GM23338 (cell line): ENCODE measurements at regions not wholly inside any gene's neighbourhood (a gene's known extent, or its start where the extent isn't known, plus 50 kb on each side); places are given as distances from the start of the nearest gene placed in this dataset.

Source experiments
- ATAC-seq: fragments of 200-7000 bp; cut with Tn5 transposase; 3 replicates; pipeline ENCODE4 v1.9.1; 2020
- DNase-seq: peaks from one replicate; pipeline ENCODE4 v3.0.0-alpha.2; 2015; ENCODE audit warnings: low spot score
- H2AFZ ChIP-seq: fragments of 200-600 bp; sonication (generic); 2 replicates; pipeline ENCODE4 v1.8.0; 2016; ENCODE audit warnings: antibody characterized with exemption, mild to moderate bottlenecking, moderate library complexity
- H3F3A ChIP-seq: fragments of 200-600 bp; sonication (generic); replicated peaks from 2 replicates; pipeline ENCODE4 v1.8.0; 2017; ENCODE audit warnings: antibody characterized with exemption, mixed run types, low read depth
- H3K27ac ChIP-seq: fragments of 200-600 bp; sonication (generic); 2 replicates; pipeline ENCODE4 v1.6.1; 2016; ENCODE audit warnings: low read depth
- H3K27me3 ChIP-seq: fragments of 200-600 bp; sonication (generic); 2 replicates; pipeline ENCODE4 v1.8.0; 2016; ENCODE audit warnings: mild to moderate bottlenecking, mixed run types, moderate library complexity; ENCODE audit not compliant: insufficient read depth
- H3K36me3 ChIP-seq: fragments of 200-600 bp; sonication (generic); 2 replicates; pipeline ENCODE4 v1.8.0; 2016; ENCODE audit warnings: mild to moderate bottlenecking; ENCODE audit not compliant: insufficient read depth
- H3K4me1 ChIP-seq: fragments of 200-600 bp; sonication (generic); 2 replicates; pipeline ENCODE4 v1.8.0; 2016; ENCODE audit warnings: mild to moderate bottlenecking, moderate library complexity; ENCODE audit not compliant: insufficient read depth
- H3K4me2 ChIP-seq: fragments of 200-600 bp; sonication (generic); 2 replicates; pipeline ENCODE4 v1.7.1; 2017; ENCODE audit warnings: mixed run types
- H3K4me3 ChIP-seq: fragments of 200-600 bp; sonication (generic); 2 replicates; pipeline ENCODE4 v1.6.1; 2016; ENCODE audit warnings: mixed run types
- H3K79me2 ChIP-seq: fragments of 200-600 bp; sonication (generic); replicated peaks from 2 replicates; pipeline ENCODE4 v1.8.0; 2017; ENCODE audit warnings: mild to moderate bottlenecking; ENCODE audit not compliant: insufficient read depth
- H3K9me2 ChIP-seq: fragments of 200-600 bp; sonication (generic); 2 replicates; pipeline ENCODE4 v1.8.0; 2017; ENCODE audit not compliant: insufficient read depth
- H4K20me1 ChIP-seq: fragments of 200-600 bp; sonication (generic); replicated peaks from 2 replicates; pipeline ENCODE4 v1.8.0; 2017; ENCODE audit warnings: mild to moderate bottlenecking; ENCODE audit not compliant: insufficient read depth
- H3K27ac Mint-ChIP-seq: 2 replicates; pipeline ENCODE4 v1.8.0; 2020; ENCODE audit warnings: inconsistent platforms, mild to moderate bottlenecking, moderate library complexity, mixed read lengths
- H3K27me3 Mint-ChIP-seq: 3 replicates; pipeline ENCODE4 v1.8.0; 2022; ENCODE audit warnings: low read depth, mild to moderate bottlenecking, moderate library complexity, mixed read lengths, inconsistent platforms; ENCODE audit not compliant: insufficient read depth, poor library complexity
- H3K36me3 Mint-ChIP-seq: 3 replicates; pipeline ENCODE4 v1.8.0; 2021; ENCODE audit warnings: low read depth, mild to moderate bottlenecking, inconsistent platforms, moderate library complexity, mixed read lengths
- H3K4me1 Mint-ChIP-seq: 3 replicates; pipeline ENCODE4 v1.8.0; 2020; ENCODE audit warnings: mild to moderate bottlenecking, inconsistent platforms, mixed read lengths
- H3K4me3 Mint-ChIP-seq: 3 replicates; pipeline ENCODE4 v1.8.0; 2021; ENCODE audit warnings: moderate library complexity, mild to moderate bottlenecking, inconsistent platforms, mixed read lengths
- H3K9me3 Mint-ChIP-seq: 3 replicates; pipeline ENCODE4 v1.8.0; 2020; ENCODE audit warnings: moderate library complexity, mild to moderate bottlenecking, inconsistent platforms, mixed read lengths
- CREB1 ChIP-seq: fragments of 250-450 bp; sonication (Bioruptor Pico); IDR thresholded peaks from 2 replicates; pipeline ENCODE4 v1.5.0; 2020; ENCODE audit warnings: low read depth, mild to moderate bottlenecking, moderate library complexity
- CTCF ChIP-seq, 2 experiments: fragments of 200-600 bp in 1 of 2; sonication (generic) in 1 of 2; conservative IDR thresholded peaks; 2 replicates each; pipeline versions ENCODE4 v1.5.1 to v1.6.1; 2016 to 2017; ENCODE audit warnings: antibody characterized with exemption in 2 of 2, low read depth in 2 of 2, mild to moderate bottlenecking in 2 of 2, moderate library complexity in 1 of 2
- EZH2 ChIP-seq: fragments of 200-600 bp; sonication (generic); IDR thresholded peaks from one replicate; pipeline ENCODE4 v1.8.0; 2017; ENCODE audit warnings: antibody characterized with exemption, mild to moderate bottlenecking, low read depth; ENCODE audit not compliant: unreplicated experiment
- EZH2phosphoT487 ChIP-seq: fragments of 200-600 bp; sonication (generic); IDR thresholded peaks from one replicate; pipeline ENCODE4 v1.8.1; 2018; ENCODE audit warnings: antibody characterized with exemption; ENCODE audit not compliant: unreplicated experiment
- JUNB ChIP-seq: IDR thresholded peaks from one replicate; pipeline ENCODE4 v1.6.1; 2016; ENCODE audit warnings: antibody characterized with exemption; ENCODE audit not compliant: unreplicated experiment
- NANOG ChIP-seq: IDR thresholded peaks from 2 replicates; pipeline ENCODE4 v1.6.1; 2016; ENCODE audit warnings: antibody characterized with exemption, borderline replicate concordance
- POLR2AphosphoS5 ChIP-seq: IDR thresholded peaks from 2 replicates; pipeline ENCODE4 v1.6.1; 2016; ENCODE audit warnings: antibody characterized with exemption, low read depth
- REST ChIP-seq: IDR thresholded peaks from one replicate; pipeline ENCODE4 v1.6.1; 2018; ENCODE audit warnings: antibody characterized with exemption; ENCODE audit not compliant: unreplicated experiment
- ZNF114 ChIP-seq: fragments of 250-450 bp; sonication (Bioruptor Pico); IDR thresholded peaks from 2 replicates; pipeline ENCODE4 v1.5.0; 2020; ENCODE audit warnings: mild to moderate bottlenecking, moderate library complexity
- ZNF462 ChIP-seq: fragments of 250-450 bp; sonication (Bioruptor Pico); IDR thresholded peaks from 2 replicates; pipeline ENCODE4 v1.5.0; 2020; ENCODE audit warnings: mild to moderate bottlenecking, moderate library complexity

- no peak overlapping the region for H3K27ac ChIP-seq
- H2AFZ ChIP-seq, result no peak overlapping the region
- no peaks in the 10 kb centered on the region for H3K36me3 ChIP-seq
- H3K27me3 ChIP-seq, result no peaks in the 10 kb centered on the region
- H3K79me2 ChIP-seq, result no peaks in the 10 kb centered on the region
- H3F3A ChIP-seq, result no peaks in the 10 kb centered on the region
- H3K4me2 ChIP-seq, result no peak overlapping the region
- Mint-ChIP-seq H3K36me3 (no peaks in the 10 kb centered on the region), H3K27me3 (peaks cover 1% of the 10 kb centered on the region), H3K4me3 (no peak overlapping the region), H3K9me3 (no peaks in the 10 kb centered on the region), H3K4me1 (peaks cover 15% of the 10 kb centered on the region; the same call in 2 of the 3 replicates), H3K27ac (no peak overlapping the region)
- no peaks in the 10 kb centered on the region for H3K4me1 ChIP-seq
- peaks cover 13% of the 10 kb centered on the region; the same call in 1 of the 2 replicates for H3K9me2 ChIP-seq
- no peak for TF ChIP-seq REST
- TF ChIP-seq CREB1 (CRISPR knock-in tag), result no peak
- no peak for TF ChIP-seq EZH2phosphoT487
- no peak for TF ChIP-seq POLR2AphosphoS5
- TF ChIP-seq CTCF (conservative IDR thresholded peaks at IDR 0.05; ENCODE audit: low read depth in 2 of 2), result no peak
- TF ChIP-seq ZNF114 (CRISPR knock-in tag), result no peak
- no peak for TF ChIP-seq NANOG
- no peak for TF ChIP-seq ZNF462 (CRISPR knock-in tag)
- no peak for TF ChIP-seq EZH2
- TF ChIP-seq JUNB, result no peak
- ATAC-seq (no peak), DNase-seq (no peak)
- H3K4me3 ChIP-seq, result no peak overlapping the region
- no peaks in the 10 kb centered on the region for H4K20me1 ChIP-seq
Observed at GRCh38 chr6:40959781-40960327, 79.2 kb downstream of the UNC5CL start.
